Liver (tissue), 8 donors: ENCODE measurements at regions not wholly inside any gene's neighbourhood (a gene's known extent, or its start where the extent isn't known, plus 50 kb on each side); places are given as distances from the start of the nearest gene placed in this dataset.

Source experiments
- DNase-seq: peaks from one replicate; pipeline ENCODE4 v3.0.0-alpha.2; 2017; ENCODE audit warnings: low spot score
- H3K27ac ChIP-seq, 2 donors: one replicate each; pipeline ENCODE4 v1.7.0; 2013; ENCODE audit warnings: inconsistent platforms in 2 of 2, low read length in 2 of 2, control low read depth in 1 of 2, low read depth in 1 of 2, mild to moderate bottlenecking in 1 of 2
- H3K27me3 ChIP-seq, 4 donors: one replicate each; pipeline versions ENCODE4 v1.6.1 to v1.7.0; 2013; ENCODE audit warnings: low read length in 3 of 4, inconsistent platforms in 1 of 4, mild to moderate bottlenecking in 1 of 4, moderate library complexity in 1 of 4; ENCODE audit not compliant: control insufficient read depth in 4 of 4, insufficient read depth in 4 of 4
- H3K36me3 ChIP-seq, 4 donors: one replicate each; pipeline versions ENCODE4 v1.6.1 to v1.7.0; 2013; ENCODE audit warnings: low read length in 3 of 4, mild to moderate bottlenecking in 3 of 4, low read depth in 1 of 4, moderate library complexity in 1 of 4; ENCODE audit not compliant: control insufficient read depth in 4 of 4, insufficient read depth in 3 of 4
- H3K4me1 ChIP-seq, 4 donors: one replicate each; pipeline versions ENCODE4 v1.6.1 to v1.7.0; 2013; ENCODE audit warnings: low read length in 3 of 4, mild to moderate bottlenecking in 3 of 4, moderate library complexity in 1 of 4; ENCODE audit not compliant: control insufficient read depth in 4 of 4, insufficient read depth in 4 of 4
- H3K4me3 ChIP-seq, 3 donors: one replicate each; pipeline versions ENCODE4 v1.6.1 to v1.7.0; 2013; ENCODE audit warnings: low read length in 3 of 3, control low read depth in 1 of 3, low read depth in 1 of 3, mild to moderate bottlenecking in 1 of 3
- H3K9ac ChIP-seq, 2 donors: one replicate each; pipeline ENCODE4 v1.7.0; 2013; ENCODE audit warnings: low read length in 2 of 2, mild to moderate bottlenecking in 2 of 2, moderate library complexity in 2 of 2, control low read depth in 1 of 2, low read depth in 1 of 2
- H3K9me3 ChIP-seq, 4 donors: one replicate each; pipeline versions ENCODE4 v1.6.1 to v1.7.0; 2013; ENCODE audit warnings: low read length in 3 of 4; ENCODE audit not compliant: control insufficient read depth in 4 of 4
- ATF3 ChIP-seq: IDR thresholded peaks from 2 replicates; pipeline ENCODE4 v1.6.1; 2016; ENCODE audit warnings: antibody characterized with exemption
- CTCF ChIP-seq: fragments of 150-350 bp; IDR thresholded peaks from 2 replicates; pipeline ENCODE4 v1.5.1; 2017; ENCODE audit warnings: improper control_type of control experiment, low read depth, low read length; ENCODE audit not compliant: missing input control
- FOXA2 ChIP-seq: IDR thresholded peaks from 2 replicates; pipeline ENCODE4 v1.6.1; 2016; ENCODE audit warnings: antibody characterized with exemption
- HNF4A ChIP-seq, 2 donors: conservative IDR thresholded peaks; 2 replicates each; pipeline ENCODE4 v1.6.1; 2016; ENCODE audit warnings: antibody characterized with exemption in 2 of 2, mild to moderate bottlenecking in 2 of 2
- HNF4G ChIP-seq: IDR thresholded peaks from 2 replicates; pipeline ENCODE4 v1.6.1; 2016; ENCODE audit warnings: antibody characterized with exemption
- JUND ChIP-seq, 2 donors: IDR thresholded peaks; 2 replicates each; pipeline ENCODE4 v1.6.1; 2016; ENCODE audit warnings: antibody characterized with exemption in 2 of 2
- RAD21 ChIP-seq, 2 donors: IDR thresholded peaks; 2 replicates each; pipeline ENCODE4 v1.6.1; 2016; ENCODE audit warnings: antibody characterized with exemption in 2 of 2, mild to moderate bottlenecking in 2 of 2
- RXRA ChIP-seq, 2 donors: IDR thresholded peaks; 2 replicates each; pipeline ENCODE4 v1.6.1; 2017 to 2018; ENCODE audit warnings: antibody characterized with exemption in 2 of 2, mild to moderate bottlenecking in 1 of 2
- TAF1 ChIP-seq: conservative IDR thresholded peaks from 2 replicates; pipeline ENCODE4 v1.6.1; 2016; ENCODE audit warnings: antibody characterized with exemption, mild to moderate bottlenecking
- YY1 ChIP-seq: IDR thresholded peaks from 2 replicates; pipeline ENCODE4 v1.6.1; 2016; ENCODE audit warnings: antibody characterized with exemption, mild to moderate bottlenecking
- ZBTB33 ChIP-seq: IDR thresholded peaks from 2 replicates; pipeline ENCODE4 v1.6.1; 2016; ENCODE audit warnings: antibody characterized with exemption
- WGBS: extraction: QIAGEN DNeasy Blood & Tissue Kit; methylation state at CpG from one replicate; pipeline ENCODE4 v1.1.7; 2013; 5-methylcytosine and 5-hydroxymethylcytosine counted together
- donor health status: healthy.
- donor health status: healthy.
- donor health status: healthy.
- donor health status: healthy.
- donor health status: healthy.

- Histone ChIP-seq H3K27me3 (no peaks in the 10 kb centered on the region), H3K9ac (no peak overlapping the region), H3K27ac (no peak overlapping the region), H3K36me3 (no peaks in the 10 kb centered on the region), H3K4me3 (no peak overlapping the region), H3K9me3 (no peaks in the 10 kb centered on the region), H3K4me1 (no peaks in the 10 kb centered on the region)
- TF ChIP-seq ZBTB33: no peak
- no peak for TF ChIP-seq JUND (IDR thresholded peaks at IDR 0.05)
- TF ChIP-seq FOXA2: no peak
- WGBS: 73% methylated on average over 6 of the region's 6 CpGs
- no peak for DNase-seq
Observed at GRCh38 chr4:182000077-182000476, 243.1 kb upstream of the TENM3 start.

GRCh38 chr4:182010876-182011275 lies 232.3 kb upstream of the TENM3 start:
- TF ChIP-seq TAF1 (no peak), CTCF (no peak), RAD21 (IDR thresholded peaks at IDR 0.05) (no peak), HNF4G (no peak), ATF3 (no peak), ZBTB33 (no peak)
- no peaks in the 10 kb centered on the region for H3K36me3 ChIP-seq
- no peaks in the 10 kb centered on the region for H3K4me1 ChIP-seq
- no peak overlapping the region for H3K9ac ChIP-seq
- H3K27ac ChIP-seq: no peak overlapping the region
- no peaks in the 10 kb centered on the region for H3K27me3 ChIP-seq
- no peaks in the 10 kb centered on the region for H3K9me3 ChIP-seq
- no peak overlapping the region for H3K4me3 ChIP-seq
- no peak for DNase-seq
- WGBS: 84% methylated on average over 1 of the region's 1 CpG

- no peaks in the 10 kb centered on the region for H3K27me3 ChIP-seq
- no peak overlapping the region for H3K4me3 ChIP-seq
- 67% methylated on average over 5 of the region's 5 CpGs for WGBS
- H3K27ac ChIP-seq: no peak overlapping the region
- H3K9ac ChIP-seq: no peak overlapping the region
- DNase-seq: no peak
- no peaks in the 10 kb centered on the region for H3K4me1 ChIP-seq
- H3K36me3 ChIP-seq: no peaks in the 10 kb centered on the region
- H3K9me3 ChIP-seq: no peaks in the 10 kb centered on the region
- TF ChIP-seq ATF3: no peak
- no peak for TF ChIP-seq FOXA2
- TF ChIP-seq RXRA (IDR thresholded peaks at IDR 0.05): no peak
- no peak for TF ChIP-seq HNF4A (conservative IDR thresholded peaks at IDR 0.05)
- TF ChIP-seq HNF4G: no peak
- TF ChIP-seq YY1: no peak
Observed at GRCh38 chr4:182014164-182014563, 229.0 kb upstream of the TENM3 start.
